A673 (cell line): ENCODE measurements at regions not wholly inside any gene's neighbourhood (a gene's known extent, or its start where the extent isn't known, plus 50 kb on each side); places are given as distances from the start of the nearest gene placed in this dataset.
A peak's percentile ranks its signal among the peaks of the same experiment; 100 is the strongest.

Source experiments
- BruUV-seq: library from RNA; stranded (reverse); fragments of 400-500 nt; replicated peaks from 2 replicates; lab custom pipeline; 2021; lab: Mats Ljungman, UMichigan
- CTCF ChIA-PET: fragments of 300-600 bp; sonication (Branson Sonifier 250); formaldehyde crosslinking; loops from one replicate; lab custom pipeline; 2022; ENCODE audit warnings: antibody characterized with exemption; lab: Charles Lee
- POLR2A ChIA-PET: fragments of 300-600 bp; sonication (Branson Sonifier 250); formaldehyde crosslinking; loops from one replicate; lab custom pipeline; 2022; ENCODE audit warnings: antibody characterized with exemption; ENCODE audit not compliant: low non-redundant PET; lab: Charles Lee
- DNase-seq: peaks from one replicate; pipeline ENCODE4 v3.0.0-alpha.2; 2015; ENCODE audit warnings: low spot score
- H3K27ac ChIP-seq: fragments of 200-600 bp; sonication (generic); 2 replicates; pipeline ENCODE4 v1.5.1; 2016; ENCODE audit warnings: mixed run types, low read depth, mild to moderate bottlenecking, mixed read lengths, antibody characterized with exemption, low read length; ENCODE audit not compliant: poor library complexity, severe bottlenecking
- H3K27me3 ChIP-seq: fragments of 200-600 bp; sonication (generic); replicated peaks from 2 replicates; pipeline ENCODE4 v1.6.1; 2017; ENCODE audit warnings: mixed run types, low read depth, mild to moderate bottlenecking, mixed read lengths, antibody characterized with exemption, low read length; ENCODE audit not compliant: insufficient read depth, poor library complexity
- H3K36me3 ChIP-seq: fragments of 200-600 bp; sonication (generic); 2 replicates; pipeline ENCODE4 v1.6.1; 2016; ENCODE audit warnings: mixed run types, mild to moderate bottlenecking, mixed read lengths, antibody characterized with exemption, low read length; ENCODE audit not compliant: insufficient read depth, poor library complexity, severe bottlenecking
- H3K4me1 ChIP-seq: fragments of 200-600 bp; sonication (generic); 2 replicates; pipeline ENCODE4 v1.6.1; 2017; ENCODE audit warnings: mixed run types, mild to moderate bottlenecking, mixed read lengths, antibody characterized with exemption, low read length; ENCODE audit not compliant: insufficient read depth, poor library complexity, severe bottlenecking
- H3K4me3 ChIP-seq: fragments of 200-600 bp; sonication (generic); 2 replicates; pipeline ENCODE4 v1.5.1; 2016; ENCODE audit warnings: low read depth, mixed run types, mild to moderate bottlenecking, mixed read lengths, low read length; ENCODE audit not compliant: poor library complexity, severe bottlenecking
- H3K9me3 ChIP-seq: fragments of 200-600 bp; sonication (generic); 2 replicates; pipeline ENCODE4 v1.6.1; 2016; ENCODE audit warnings: mixed run types, low read depth, mild to moderate bottlenecking, mixed read lengths, antibody characterized with exemption, low read length; ENCODE audit not compliant: poor library complexity, severe bottlenecking
- EZH2 ChIP-seq: fragments of 200-600 bp; sonication (generic); IDR thresholded peaks from 2 replicates; pipeline ENCODE4 v1.6.1; 2017; ENCODE audit warnings: borderline replicate concordance, low read depth, mild to moderate bottlenecking, mixed read lengths, antibody characterized with exemption, low read length; ENCODE audit not compliant: poor library complexity, severe bottlenecking
- intact Hi-C: fragments of 100-400 bp; cut with micrococcal nuclease; formaldehyde crosslinking; loops from one replicate; pipeline ENCODE4 v1.10.0; 2022; ENCODE audit not compliant: unreplicated experiment
- TF ChIP-seq, protein P1 (sequence below): fragments of 300-800, 200-600 bp; sonication (generic); conservative IDR thresholded peaks from 2 replicates; pipeline ENCODE4 v1.5.1; 2017; ENCODE audit warnings: low read depth, mild to moderate bottlenecking, antibody characterized with exemption, low read length, moderate library complexity, mixed read lengths

DNA sequence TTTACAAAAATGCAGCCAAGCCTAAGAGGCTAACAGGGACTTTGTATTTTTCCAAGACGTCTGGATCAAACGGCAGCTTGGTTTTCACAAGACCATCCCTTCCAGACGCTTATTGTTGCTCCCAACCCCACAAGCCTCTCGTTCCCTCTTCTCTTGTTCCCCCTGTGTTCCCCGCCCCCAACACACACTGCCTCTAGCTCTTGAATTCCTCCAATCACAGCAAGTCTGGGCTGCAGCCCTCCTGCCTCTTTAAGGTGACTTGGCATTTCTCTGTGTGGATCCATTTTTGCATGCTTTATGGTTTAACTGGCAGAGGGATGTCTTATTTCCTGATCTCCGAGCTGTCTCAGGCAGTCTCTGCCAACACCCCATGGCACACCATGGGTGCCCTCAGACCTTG lies 182.2 kb downstream of the ABHD5 start:
- no peaks in the 10 kb centered on the region for H3K4me1 ChIP-seq
- peak; percentile 55 for DNase-seq
- ChIA-PET POLR2A (no interaction called here), CTCF (no interaction called here)
- no peaks in the 10 kb centered on the region for H3K36me3 ChIP-seq
- TF ChIP-seq, protein P1, sequence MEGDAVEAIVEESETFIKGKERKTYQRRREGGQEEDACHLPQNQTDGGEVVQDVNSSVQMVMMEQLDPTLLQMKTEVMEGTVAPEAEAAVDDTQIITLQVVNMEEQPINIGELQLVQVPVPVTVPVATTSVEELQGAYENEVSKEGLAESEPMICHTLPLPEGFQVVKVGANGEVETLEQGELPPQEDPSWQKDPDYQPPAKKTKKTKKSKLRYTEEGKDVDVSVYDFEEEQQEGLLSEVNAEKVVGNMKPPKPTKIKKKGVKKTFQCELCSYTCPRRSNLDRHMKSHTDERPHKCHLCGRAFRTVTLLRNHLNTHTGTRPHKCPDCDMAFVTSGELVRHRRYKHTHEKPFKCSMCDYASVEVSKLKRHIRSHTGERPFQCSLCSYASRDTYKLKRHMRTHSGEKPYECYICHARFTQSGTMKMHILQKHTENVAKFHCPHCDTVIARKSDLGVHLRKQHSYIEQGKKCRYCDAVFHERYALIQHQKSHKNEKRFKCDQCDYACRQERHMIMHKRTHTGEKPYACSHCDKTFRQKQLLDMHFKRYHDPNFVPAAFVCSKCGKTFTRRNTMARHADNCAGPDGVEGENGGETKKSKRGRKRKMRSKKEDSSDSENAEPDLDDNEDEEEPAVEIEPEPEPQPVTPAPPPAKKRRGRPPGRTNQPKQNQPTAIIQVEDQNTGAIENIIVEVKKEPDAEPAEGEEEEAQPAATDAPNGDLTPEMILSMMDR, result no peak
- TF ChIP-seq EZH2, result no peak
- no peaks in the 10 kb centered on the region for H3K9me3 ChIP-seq
- no peaks in the 10 kb centered on the region for H3K27me3 ChIP-seq
- BruUV-seq, result no TSS peak
- H3K4me3 ChIP-seq, result no peak overlapping the region
- H3K27ac ChIP-seq, result peak overlapping the region; percentile 47
- intact Hi-C loops, result no loop called here

DNA sequence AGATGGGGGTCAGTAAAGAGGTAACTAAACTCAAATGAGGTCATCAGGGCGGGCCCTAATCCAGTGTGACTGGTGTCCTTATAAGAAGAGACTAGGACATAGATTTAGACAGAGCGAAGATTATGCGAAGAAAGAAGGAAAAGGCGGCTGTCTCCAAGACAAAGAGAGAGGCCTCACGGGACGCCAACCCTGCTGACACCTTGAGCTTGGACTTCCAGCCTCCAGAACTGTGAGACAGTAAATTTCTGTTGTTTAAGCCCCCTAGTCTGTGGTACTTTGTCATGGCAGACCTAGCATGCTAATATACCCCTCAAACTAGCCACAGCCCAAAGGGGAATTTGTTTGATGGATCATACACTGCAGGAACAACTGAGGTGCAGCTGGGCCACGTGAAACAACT lies 183.0 kb downstream of the ABHD5 start:
- intact Hi-C loops, result no loop called here
- no peak overlapping the region for H3K4me3 ChIP-seq
- no peaks in the 10 kb centered on the region for H3K36me3 ChIP-seq
- DNase-seq, result no peak
- ChIA-PET CTCF (no interaction called here), POLR2A (no interaction called here)
- H3K4me1 ChIP-seq, result no peaks in the 10 kb centered on the region
- no TSS peak for BruUV-seq
- H3K27ac ChIP-seq, result no peak overlapping the region
- TF ChIP-seq, protein P1, result no peak
- TF ChIP-seq EZH2, result no peak
- no peaks in the 10 kb centered on the region for H3K9me3 ChIP-seq
- H3K27me3 ChIP-seq, result no peaks in the 10 kb centered on the region

DNA sequence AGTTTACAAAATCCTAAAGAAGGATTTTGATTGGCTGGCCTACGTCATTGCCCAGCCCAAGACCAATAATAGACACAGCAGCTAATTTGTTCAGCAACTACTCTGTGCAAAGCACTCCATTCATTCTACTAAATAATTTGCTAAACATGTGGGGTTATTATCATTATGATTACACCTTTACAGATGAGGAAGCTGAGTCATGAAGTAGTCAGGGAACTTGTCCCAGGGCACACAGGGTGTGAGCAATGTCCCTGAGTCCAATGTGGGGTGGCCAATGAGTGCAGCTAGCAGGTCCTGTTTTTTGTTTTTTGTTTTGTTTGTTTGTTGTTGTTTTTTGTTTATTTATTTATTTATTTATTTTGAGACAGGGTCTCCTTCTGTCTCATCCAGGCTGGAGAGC lies 183.6 kb downstream of the ABHD5 start:
- no peak overlapping the region for H3K4me3 ChIP-seq
- no peak overlapping the region for H3K27ac ChIP-seq
- H3K4me1 ChIP-seq, result no peaks in the 10 kb centered on the region
- CTCF ChIA-PET, result no interaction called here
- DNase-seq, result no peak
- no peak for TF ChIP-seq EZH2
- TF ChIP-seq, protein P1, result no peak
- intact Hi-C loops, result no loop called here
- H3K27me3 ChIP-seq, result no peaks in the 10 kb centered on the region
- no peaks in the 10 kb centered on the region for H3K9me3 ChIP-seq
- POLR2A ChIA-PET, result no interaction called here
- no TSS peak for BruUV-seq
- H3K36me3 ChIP-seq, result no peaks in the 10 kb centered on the region
